ENCODE measurements at regions not wholly inside any gene's neighbourhood (a gene's known extent, or its start where the extent isn't known, plus 50 kb on each side); places are given as distances from the start of the nearest gene placed in this dataset.

GRCh38 chrX:40410859-40411258, 169.9 kb upstream of the ATP6AP2 start:
- TF ChIP-seq POLR2A (IDR thresholded peaks at IDR 0.05), result no peak
- no peak for TF ChIP-seq CTCF (IDR thresholded peaks at IDR 0.05)

All from adrenal gland (tissue), 5 donors.